Body of pancreas (tissue), 4 donors: ENCODE measurements at regions not wholly inside any gene's neighbourhood (a gene's known extent, or its start where the extent isn't known, plus 50 kb on each side); places are given as distances from the start of the nearest gene placed in this dataset.

Experiments used
- ATAC-seq: fragments of 150-250 bp; one replicate; pipeline ENCODE4 v1.9.1; 2016
- DNase-seq, 4 donors: peaks; one replicate each; pipeline ENCODE4 v3.0.0-alpha.2; 2019
- H3K27ac ChIP-seq, 4 donors: fragments of 200-600 bp; sonication (generic); 1 replicate in 3 of 4; 2 replicates in 1 of 4; pipeline versions ENCODE4 v1.5.1 to v1.6.1; 2016 to 2019; ENCODE audit warnings: mild to moderate bottlenecking in 1 of 4, mixed read lengths in 1 of 4, moderate library complexity in 1 of 4
- H3K27me3 ChIP-seq, 2 donors: fragments of 200-600 bp; sonication (generic); one replicate each; pipeline ENCODE4 v1.6.0; 2016; ENCODE audit warnings: mild to moderate bottlenecking in 1 of 2
- H3K36me3 ChIP-seq, 2 donors: fragments of 200-600 bp; sonication (generic); replicated peaks in 1 of 2; 2 replicates each; pipeline ENCODE4 v1.5.1; 2016; ENCODE audit warnings: low read depth in 2 of 2; ENCODE audit not compliant: insufficient read depth in 1 of 2
- H3K4me1 ChIP-seq: fragments of 200-600 bp; sonication (generic); one replicate; pipeline ENCODE4 v1.6.0; 2016
- H3K4me3 ChIP-seq, 2 donors: fragments of 200-600 bp; sonication (generic); 1 replicate in 1 of 2; 2 replicates in 1 of 2; pipeline ENCODE4 v1.5.1; 2016 to 2019
- H3K9me3 ChIP-seq, 3 donors: fragments of 200-600 bp; sonication (generic); 1 replicate in 2 of 3; 2 replicates in 1 of 3; pipeline ENCODE4 v1.5.1; 2016
- CTCF ChIP-seq, 7 experiments: fragments of 450-650 bp in 4 of 7; fragments of 200-600 bp in 3 of 7; sonication (generic) in 3 of 7; IDR thresholded peaks; one replicate each; pipeline ENCODE4 v1.5.1; 2016 to 2019; ENCODE audit warnings: antibody characterized with exemption in 7 of 7
- POLR2A ChIP-seq, 3 donors: fragments of 450-650 bp; IDR thresholded peaks; one replicate each; pipeline ENCODE4 v1.6.1; 2016; ENCODE audit warnings: antibody characterized with exemption in 3 of 3, mild to moderate bottlenecking in 2 of 3
- WGBS, 2 donors: methylation state at CpG; one replicate each; pipeline ENCODE4 v1.1.5; 2017; 5-methylcytosine and 5-hydroxymethylcytosine counted together
- intact Hi-C: fragments of 100-400 bp; cut with DNase I; formaldehyde crosslinking; loops from one replicate; pipeline ENCODE4 v1.15.1; 2023

- Histone ChIP-seq H3K9me3 (no peaks in the 10 kb centered on the region), H3K4me3 (no peak overlapping the region), H3K27ac (no peak overlapping the region), H3K4me1 (no peaks in the 10 kb centered on the region), H3K36me3 (no peaks in the 10 kb centered on the region), H3K27me3 (no peaks in the 10 kb centered on the region)
- TF ChIP-seq POLR2A (IDR thresholded peaks at IDR 0.05) (no peak), CTCF (IDR thresholded peaks at IDR 0.05) (no peak)
- ATAC-seq (no peak), DNase-seq (no peak)
- intact Hi-C loops, result no loop called here
Measured at GRCh38 chr4:14708574-14708973, 293.7 kb upstream of the CPEB2 start.

DNA sequence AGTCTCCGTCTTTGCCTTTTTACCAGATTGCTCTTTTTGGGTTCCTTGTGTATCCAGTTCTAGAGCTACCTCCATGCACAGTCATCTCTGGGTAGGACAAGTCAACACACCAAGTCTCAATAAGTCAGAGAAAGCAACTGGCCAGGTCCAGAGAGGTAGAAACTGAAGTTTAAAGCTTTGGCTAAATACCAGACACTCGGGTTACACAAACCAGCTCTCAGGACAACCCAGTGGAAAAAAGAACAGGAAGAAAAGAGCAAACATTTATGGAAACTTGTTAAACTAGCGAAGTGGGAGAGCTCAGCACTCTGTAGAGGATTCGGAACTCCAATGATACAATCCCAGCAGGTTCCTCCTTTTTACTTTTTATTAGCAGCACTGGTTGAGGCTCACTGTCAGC lies 291.0 kb upstream of the CPEB2 start:
- WGBS, 2 donors, result 40 to 63% methylated on average over 4 of the region's 4 CpGs
- Histone ChIP-seq H3K27ac (no peak overlapping the region), H3K36me3 (no peaks in the 10 kb centered on the region), H3K9me3 (no peaks in the 10 kb centered on the region), H3K4me1 (no peaks in the 10 kb centered on the region), H3K27me3 (no peaks in the 10 kb centered on the region), H3K4me3 (no peak overlapping the region)
- intact Hi-C loops, result no loop called here
- no peak for ATAC-seq
- no peak for TF ChIP-seq POLR2A (IDR thresholded peaks at IDR 0.05)
- TF ChIP-seq CTCF (IDR thresholded peaks at IDR 0.05), result no peak
- DNase-seq, result no peak

DNA sequence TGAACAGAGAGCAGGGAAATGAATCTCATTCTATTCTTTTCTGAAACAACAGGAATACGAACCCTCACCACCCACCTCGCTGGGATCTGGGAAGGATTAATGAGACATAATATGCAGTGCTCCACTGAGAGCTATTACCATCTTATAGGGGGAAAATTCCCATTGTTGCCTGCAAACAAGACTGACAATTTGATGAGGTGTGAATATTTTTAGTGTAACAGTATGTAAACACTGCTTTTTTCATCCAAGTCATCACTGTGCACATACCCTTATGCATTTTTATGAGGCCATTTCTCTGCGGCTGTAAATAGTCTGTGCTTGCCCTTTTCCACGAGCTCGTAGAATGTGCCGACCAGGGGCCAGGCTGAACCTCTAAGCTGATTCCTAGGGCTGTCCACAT lies 285.6 kb upstream of the CPEB2 start:
- 83 to 88% methylated on average over 6 of the region's 6 CpGs for WGBS, 2 donors

DNA sequence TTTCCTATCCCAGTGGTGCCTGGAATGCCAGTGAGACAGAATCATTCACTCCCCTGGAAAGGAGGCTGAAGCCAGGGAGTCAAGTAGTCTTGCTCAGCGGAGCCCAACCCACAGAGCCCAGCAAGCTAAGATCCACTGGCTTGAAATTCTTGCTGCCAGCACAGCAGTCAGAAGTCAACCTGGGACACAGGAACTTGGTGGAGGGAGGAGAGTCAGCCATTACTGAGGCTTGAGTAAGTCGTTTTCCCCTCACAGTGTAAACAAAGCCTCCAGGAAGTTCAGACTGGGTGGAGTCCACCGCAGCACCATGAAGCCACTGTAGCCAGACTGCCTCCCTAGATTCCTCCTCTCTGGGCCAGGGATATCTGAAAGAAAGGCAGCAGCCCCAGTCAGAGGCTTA lies 283.2 kb upstream of the CPEB2 start:
- no peak overlapping the region for H3K4me3 ChIP-seq
- ATAC-seq (no peak), DNase-seq (peak; percentile 10 to 37 (median 16))
- H3K4me1 ChIP-seq, result no peaks in the 10 kb centered on the region
- intact Hi-C loops, result no loop called here
- H3K9me3 ChIP-seq, result no peaks in the 10 kb centered on the region
- TF ChIP-seq CTCF (IDR thresholded peaks at IDR 0.05) (no peak), POLR2A (IDR thresholded peaks at IDR 0.05) (no peak)
- WGBS, 2 donors, result 35% methylated on average over 3 of the region's 3 CpGs; no CpG with 5 or more reads in 1 of the 2 donors
- H3K27me3 ChIP-seq, result no peaks in the 10 kb centered on the region
- no peak overlapping the region for H3K27ac ChIP-seq
- no peaks in the 10 kb centered on the region for H3K36me3 ChIP-seq

More for the DNA sequence above, 285.6 kb upstream of the CPEB2 start:
- H3K9me3 ChIP-seq, result no peaks in the 10 kb centered on the region
- intact Hi-C loops, result no loop called here
- H3K4me3 ChIP-seq, result no peak overlapping the region
- no peak overlapping the region for H3K27ac ChIP-seq
- H3K27me3 ChIP-seq, result no peaks in the 10 kb centered on the region
- no peaks in the 10 kb centered on the region for H3K36me3 ChIP-seq
- TF ChIP-seq CTCF (IDR thresholded peaks at IDR 0.05) (no peak), POLR2A (IDR thresholded peaks at IDR 0.05) (no peak)
- ATAC-seq (no peak), DNase-seq (no peak)
- H3K4me1 ChIP-seq, result no peaks in the 10 kb centered on the region

DNA sequence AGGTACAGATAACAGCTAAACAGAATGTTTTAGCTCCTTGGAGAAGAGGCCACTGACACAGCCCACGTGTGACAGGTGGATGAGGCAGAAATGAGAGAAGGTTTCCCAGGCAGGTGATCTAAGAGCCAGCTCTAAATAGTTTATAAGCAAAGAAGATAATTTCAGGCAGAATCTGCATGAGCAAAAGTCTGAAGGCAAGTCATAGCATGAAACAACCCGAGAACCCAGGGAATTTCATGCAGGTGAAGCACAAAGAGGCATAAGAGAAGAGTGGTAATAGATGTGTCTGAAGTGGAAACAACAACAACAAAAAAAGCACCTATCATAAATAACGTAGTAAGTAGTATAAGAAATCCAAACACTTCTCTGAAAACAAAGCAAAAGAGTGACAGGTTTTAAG lies 275.8 kb upstream of the CPEB2 start:
- no peaks in the 10 kb centered on the region for H3K9me3 ChIP-seq
- H3K36me3 ChIP-seq, result no peaks in the 10 kb centered on the region
- peaks cover 10% of the 10 kb centered on the region for H3K4me1 ChIP-seq
- H3K27ac ChIP-seq, result peak overlapping the region in 1 of 4 donors; percentile 36
- ATAC-seq (no peak), DNase-seq (no peak)
- no peak overlapping the region for H3K4me3 ChIP-seq
- no peaks in the 10 kb centered on the region for H3K27me3 ChIP-seq
- WGBS, 2 donors, result 42 to 54% methylated on average over 3 of the region's 3 CpGs
- TF ChIP-seq CTCF (IDR thresholded peaks at IDR 0.05), result no peak
- no peak for TF ChIP-seq POLR2A (IDR thresholded peaks at IDR 0.05)
- intact Hi-C loops, result no loop called here
